GM19372 (cell line): ENCODE measurements at regions not wholly inside any gene's neighbourhood (a gene's known extent, or its start where the extent isn't known, plus 50 kb on each side); places are given as distances from the start of the nearest gene placed in this dataset.
"Not testable (repeated sequence)": the region's sequence is repeated elsewhere in the genome, so short reads cannot be mapped to it uniquely, and the experiment has no call there.

Experiments used
- ATAC-seq: cut with Tn5 transposase; IDR thresholded peaks from one replicate; pipeline ENCODE4 v1.9.1; 2021; ENCODE audit warnings: mild to moderate bottlenecking, low read depth, moderate library complexity; ENCODE audit not compliant: unreplicated experiment

GRCh38 chr6:72530750-72531149 lies 91.1 kb upstream of the KCNQ5 start:
- no peak for ATAC-seq

- no peak for ATAC-seq
These were observed 88.3 kb upstream of the KCNQ5 start for GRCh38 chr6:72533606-72534005.

GRCh38 chr6:72534236-72534635 lies 87.6 kb upstream of the KCNQ5 start:
- ATAC-seq, result no peak

- ATAC-seq, result no peak
These were observed 86.7 kb upstream of the KCNQ5 start for GRCh38 chr6:72535124-72535523.

GRCh38 chr6:72547020-72547419 lies 74.8 kb upstream of the KCNQ5 start:
- no peak for ATAC-seq

- ATAC-seq, result no peak
These were observed 70.4 kb upstream of the KCNQ5 start for GRCh38 chr6:72551470-72551869.

GRCh38 chr6:72552938-72553337 lies 68.9 kb upstream of the KCNQ5 start:
- no peak for ATAC-seq

- ATAC-seq, result no peak
These were observed 68.0 kb upstream of the KCNQ5 start for GRCh38 chr6:72553531-72554511.

- ATAC-seq, result no peak
These were observed 67.1 kb upstream of the KCNQ5 start for GRCh38 chr6:72554761-72555221.

GRCh38 chr6:72559067-72559466 lies 62.8 kb upstream of the KCNQ5 start:
- no peak for ATAC-seq

- no peak for ATAC-seq
These were observed 62.3 kb upstream of the KCNQ5 start for GRCh38 chr6:72559555-72559954.

- ATAC-seq, result no peak
These were observed 60.9 kb upstream of the KCNQ5 start for GRCh38 chr6:72560721-72561593.

- ATAC-seq, result no peak
These were observed 60.2 kb upstream of the KCNQ5 start for GRCh38 chr6:72561629-72562028.

GRCh38 chr6:72564231-72564630 lies 57.6 kb upstream of the KCNQ5 start:
- ATAC-seq, result no peak

GRCh38 chr6:72571993-72572392 lies 49.9 kb upstream of the KCNQ5 start:
- ATAC-seq, result not testable (repeated sequence)
